K562 (cell line): ENCODE measurements at regions not wholly inside any gene's neighbourhood (a gene's known extent, or its start where the extent isn't known, plus 50 kb on each side); places are given as distances from the start of the nearest gene placed in this dataset.

Experiments used
- ATF7 ChIP-seq: fragments of 450-650 bp; IDR thresholded peaks from 2 replicates; pipeline ENCODE4 v1.7.1; 2014; ENCODE audit warnings: mild to moderate bottlenecking, moderate library complexity
- EGR1 ChIP-seq: fragments of 450-650 bp; conservative IDR thresholded peaks from 2 replicates; pipeline ENCODE4 v1.6.1; 2017; ENCODE audit warnings: mild to moderate bottlenecking
- HNRNPLL ChIP-seq: fragments of 200-400 bp; formaldehyde crosslinking; IDR thresholded peaks from 2 replicates; pipeline ENCODE4 v1.6.1; 2017; ENCODE audit warnings: low read length, low read depth, mild to moderate bottlenecking; ENCODE audit not compliant: poor library complexity, severe bottlenecking
- JUND ChIP-seq, 2 experiments: IDR thresholded peaks; 2 replicates in 1 of 2; 3 replicates in 1 of 2; pipeline ENCODE4 v1.6.1; 2011; ENCODE audit warnings: borderline replicate concordance in 2 of 2, low read depth in 2 of 2, low read length in 2 of 2, improper control_type of control experiment in 1 of 2, missing biosample characterization in 1 of 2, missing genetic modification characterization in 1 of 2, missing genetic modification reagents in 1 of 2
- L3MBTL2 ChIP-seq: fragments of 450-650 bp; IDR thresholded peaks from 2 replicates; pipeline ENCODE4 v1.6.1; 2016; ENCODE audit warnings: mild to moderate bottlenecking, moderate library complexity
- MEIS2 ChIP-seq: fragments of 450-650 bp; IDR thresholded peaks from 2 replicates; pipeline ENCODE4 v1.6.1; 2014; ENCODE audit warnings: mild to moderate bottlenecking; ENCODE audit not compliant: partially characterized antibody
- NFYB ChIP-seq: IDR thresholded peaks from 2 replicates; pipeline ENCODE4 v1.6.1; 2011; ENCODE audit warnings: mild to moderate bottlenecking, moderate library complexity; ENCODE audit not compliant: insufficient read length; ENCODE audit errors: extremely low read depth
- NR2F6 ChIP-seq: fragments of 450-650 bp; formaldehyde crosslinking; IDR thresholded peaks from 2 replicates; pipeline ENCODE4 v1.4.0; 2020; ENCODE audit warnings: mild to moderate bottlenecking
- PML ChIP-seq: IDR thresholded peaks from 2 replicates; pipeline ENCODE4 v1.6.1; 2012; ENCODE audit warnings: low read length, inconsistent platforms
- SMAD4 ChIP-seq: fragments of 250-450 bp; sonication (Bioruptor Pico); conservative IDR thresholded peaks from 2 replicates; pipeline ENCODE4 v1.8.0; 2021; ENCODE audit warnings: inconsistent platforms, mild to moderate bottlenecking, moderate library complexity
- SRSF7 ChIP-seq: fragments of 200-400 bp; formaldehyde crosslinking; optimal IDR thresholded peaks from 2 replicates; pipeline ENCODE3; 2017; ENCODE audit warnings: mild to moderate bottlenecking, low read depth, low read length
- U2AF1 ChIP-seq: fragments of 200-400 bp; formaldehyde crosslinking; optimal IDR thresholded peaks from 2 replicates; pipeline ENCODE3; 2017; ENCODE audit warnings: mild to moderate bottlenecking, low read depth, low read length, moderate library complexity
- YY1 ChIP-seq, 3 experiments: IDR thresholded peaks; 2 replicates each; pipeline ENCODE4 v1.6.1; 2011; ENCODE audit warnings: low read length in 2 of 3, mild to moderate bottlenecking in 2 of 3, moderate library complexity in 2 of 3, borderline replicate concordance in 1 of 3, control low read depth in 1 of 3, low read depth in 1 of 3; ENCODE audit not compliant: insufficient read depth in 3 of 3, insufficient replicate concordance in 2 of 3, control insufficient read depth in 1 of 3, insufficient read length in 1 of 3; ENCODE audit errors: extremely low read depth in 1 of 3
- ZNF197 ChIP-seq: fragments of 200-800 bp; sonication (Bioruptor generic); IDR thresholded peaks from 2 replicates; pipeline ENCODE4 v1.6.1; 2016; ENCODE audit warnings: low read depth, missing genetic modification characterization, missing compliant biosample characterization
- ZNF583 ChIP-seq: fragments of 250-450 bp; sonication (Bioruptor Pico); IDR thresholded peaks from 2 replicates; pipeline ENCODE4 v1.4.0; 2020
- TF ChIP-seq, protein P1 (sequence below): sonication (generic); formaldehyde crosslinking; IDR thresholded peaks from 2 replicates; pipeline ENCODE4 v1.8.0; 2022; ENCODE audit warnings: missing genetic modification reagents, mild to moderate bottlenecking, borderline replicate concordance
- TF ChIP-seq, protein P2 (sequence below): fragments of 450-650 bp; IDR thresholded peaks from 2 replicates; pipeline ENCODE4 v1.6.1; 2018; ENCODE audit not compliant: partially characterized antibody

DNA sequence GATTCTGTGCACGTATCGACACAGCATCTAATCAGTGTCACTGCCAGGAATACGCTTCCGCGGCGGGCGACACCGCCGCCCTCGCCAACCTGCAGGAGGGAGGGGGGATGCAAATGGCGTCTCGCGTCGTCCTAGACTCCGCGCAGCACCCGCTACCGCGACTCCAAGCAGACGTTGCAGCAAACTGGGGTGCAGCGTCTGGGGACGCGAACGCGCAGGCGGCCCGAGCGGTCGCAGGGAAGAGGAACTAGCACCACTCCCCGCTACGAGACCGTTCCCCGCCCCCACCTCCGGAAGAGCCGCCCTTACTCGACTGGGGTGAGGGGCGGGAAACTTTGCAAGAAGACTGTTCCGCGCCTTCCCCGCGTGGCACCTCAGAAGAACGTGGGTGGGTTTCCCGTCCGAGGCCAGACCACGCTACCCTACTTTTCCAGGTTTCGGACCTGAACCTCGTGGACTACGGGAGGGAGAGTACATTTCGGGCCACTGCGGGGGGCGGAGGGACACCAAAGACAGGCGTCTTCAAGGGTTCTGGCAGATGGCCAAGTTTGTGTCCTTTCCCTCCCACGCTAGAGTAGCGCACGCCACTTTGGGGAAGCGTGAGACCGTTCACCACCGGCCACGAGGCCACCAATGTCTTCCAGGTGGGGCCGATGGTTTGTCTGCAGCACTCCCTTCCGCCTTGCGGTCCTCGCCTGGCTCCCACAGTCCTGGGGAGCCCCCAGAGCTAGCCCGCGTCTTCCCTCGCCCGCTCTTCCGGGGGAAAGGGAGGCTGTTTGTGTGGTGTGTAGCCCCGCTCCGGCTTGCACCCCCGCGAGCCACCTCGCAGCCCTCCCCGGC, 78.0 kb upstream of the BCOR start (continued):
- peak; percentile 92 for TF ChIP-seq L3MBTL2
- TF ChIP-seq, protein P1, sequence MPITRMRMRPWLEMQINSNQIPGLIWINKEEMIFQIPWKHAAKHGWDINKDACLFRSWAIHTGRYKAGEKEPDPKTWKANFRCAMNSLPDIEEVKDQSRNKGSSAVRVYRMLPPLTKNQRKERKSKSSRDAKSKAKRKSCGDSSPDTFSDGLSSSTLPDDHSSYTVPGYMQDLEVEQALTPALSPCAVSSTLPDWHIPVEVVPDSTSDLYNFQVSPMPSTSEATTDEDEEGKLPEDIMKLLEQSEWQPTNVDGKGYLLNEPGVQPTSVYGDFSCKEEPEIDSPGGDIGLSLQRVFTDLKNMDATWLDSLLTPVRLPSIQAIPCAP (CRISPR knock-in tag), result no peak
- peak; percentile 58 for TF ChIP-seq HNRNPLL
- TF ChIP-seq ZNF197 (CRISPR knock-in tag), result no peak
- TF ChIP-seq YY1 (IDR thresholded peaks at IDR 0.05; ENCODE audit: borderline replicate concordance in 1 of 3, control insufficient read depth in 1 of 3, extremely low read depth in 1 of 3, insufficient read depth in 3 of 3, insufficient read length in 1 of 3, insufficient replicate concordance in 2 of 3, low read depth in 1 of 3, low read length in 2 of 3), result peak in 2 of 3 experiments; percentile 56 to 80
- TF ChIP-seq SRSF7, result no peak
- peak; percentile 90 for TF ChIP-seq EGR1
- TF ChIP-seq, protein P2, sequence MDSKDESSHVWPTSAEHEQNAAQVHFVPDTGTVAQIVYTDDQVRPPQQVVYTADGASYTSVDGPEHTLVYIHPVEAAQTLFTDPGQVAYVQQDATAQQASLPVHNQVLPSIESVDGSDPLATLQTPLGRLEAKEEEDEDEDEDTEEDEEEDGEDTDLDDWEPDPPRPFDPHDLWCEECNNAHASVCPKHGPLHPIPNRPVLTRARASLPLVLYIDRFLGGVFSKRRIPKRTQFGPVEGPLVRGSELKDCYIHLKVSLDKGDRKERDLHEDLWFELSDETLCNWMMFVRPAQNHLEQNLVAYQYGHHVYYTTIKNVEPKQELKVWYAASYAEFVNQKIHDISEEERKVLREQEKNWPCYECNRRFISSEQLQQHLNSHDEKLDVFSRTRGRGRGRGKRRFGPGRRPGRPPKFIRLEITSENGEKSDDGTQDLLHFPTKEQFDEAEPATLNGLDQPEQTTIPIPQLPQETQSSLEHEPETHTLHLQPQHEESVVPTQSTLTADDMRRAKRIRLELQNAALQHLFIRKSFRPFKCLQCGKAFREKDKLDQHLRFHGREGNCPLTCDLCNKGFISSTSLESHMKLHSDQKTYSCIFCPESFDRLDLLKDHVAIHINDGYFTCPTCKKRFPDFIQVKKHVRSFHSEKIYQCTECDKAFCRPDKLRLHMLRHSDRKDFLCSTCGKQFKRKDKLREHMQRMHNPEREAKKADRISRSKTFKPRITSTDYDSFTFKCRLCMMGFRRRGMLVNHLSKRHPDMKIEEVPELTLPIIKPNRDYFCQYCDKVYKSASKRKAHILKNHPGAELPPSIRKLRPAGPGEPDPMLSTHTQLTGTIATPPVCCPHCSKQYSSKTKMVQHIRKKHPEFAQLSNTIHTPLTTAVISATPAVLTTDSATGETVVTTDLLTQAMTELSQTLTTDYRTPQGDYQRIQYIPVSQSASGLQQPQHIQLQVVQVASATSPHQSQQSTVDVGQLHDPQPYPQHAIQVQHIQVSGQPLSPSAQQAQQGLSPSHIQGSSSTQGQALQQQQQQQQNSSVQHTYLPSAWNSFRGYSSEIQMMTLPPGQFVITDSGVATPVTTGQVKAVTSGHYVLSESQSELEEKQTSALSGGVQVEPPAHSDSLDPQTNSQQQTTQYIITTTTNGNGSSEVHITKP, result peak; percentile 91
- TF ChIP-seq JUND (IDR thresholded peaks at IDR 0.05; ENCODE audit: borderline replicate concordance, low read depth, low read length), result peak; percentile 14; the same call in 1 of the 2 replicates
- TF ChIP-seq JUND (tag; IDR thresholded peaks at IDR 0.05; ENCODE audit: borderline replicate concordance, low read depth, low read length), result no peak
- no peak for TF ChIP-seq NR2F6 (CRISPR knock-in tag)
- 0 out of 2 replicates have a peak, but pooled peaks have one; percentile 20 for TF ChIP-seq ZNF583 (CRISPR knock-in tag)
- TF ChIP-seq U2AF1, result no peak
- peak; percentile 84 for TF ChIP-seq SMAD4 (CRISPR knock-in tag)
- no peak for TF ChIP-seq NFYB
- peak; percentile 37; the same call in 1 of the 2 replicates for TF ChIP-seq PML
- TF ChIP-seq MEIS2, result peak; percentile 2
- peak; percentile 40; the same call in 1 of the 2 replicates for TF ChIP-seq ATF7
